ENCODE measurements at regions not wholly inside any gene's neighbourhood (a gene's known extent, or its start where the extent isn't known, plus 50 kb on each side); places are given as distances from the start of the nearest gene placed in this dataset.

- no peak overlapping the region for H3K27ac Mint-ChIP-seq
- Histone ChIP-seq H3K4me2 (ENCODE audit: insufficient read depth, insufficient read length, low read length) (no peak overlapping the region), H3K27me3 (ENCODE audit: insufficient read depth, low read length) (no peaks in the 10 kb centered on the region), H4K8ac (replicated peaks; ENCODE audit: insufficient read length, low read depth, low read length) (no peak overlapping the region), H3K9ac (ENCODE audit: extremely low read depth, insufficient read length, low read length) (no peak overlapping the region), H4K5ac (ENCODE audit: insufficient read length, low read depth, low read length) (no peak overlapping the region), H3K27ac (ENCODE audit: insufficient read length, low read depth, low read length) (no peak overlapping the region), H2BK12ac (ENCODE audit: insufficient read length, low read depth, low read length) (no peak overlapping the region), H2BK5ac (ENCODE audit: insufficient read length, low read length) (no peak overlapping the region), H3K79me1 (ENCODE audit: insufficient read depth, low read depth, low read length, poor library complexity, severe bottlenecking) (no peaks in the 10 kb centered on the region), H2BK120ac (ENCODE audit: low read depth, low read length, poor library complexity, severe bottlenecking) (no peak overlapping the region), H3K56ac (ENCODE audit: insufficient read length, low read depth, low read length) (no peak overlapping the region), H3K14ac (ENCODE audit: insufficient read depth, low read length) (no peak overlapping the region), H3K23ac (ENCODE audit: insufficient read length, low read depth, low read length) (no peak overlapping the region), H3K23me2 (ENCODE audit: insufficient read length, low read depth, low read length, poor library complexity, severe bottlenecking) (no peaks in the 10 kb centered on the region), H4K20me1 (ENCODE audit: control insufficient read depth, insufficient read depth, insufficient read length) (no peaks in the 10 kb centered on the region), H2BK20ac (ENCODE audit: low read depth, low read length, poor library complexity, severe bottlenecking) (no peak overlapping the region), H2BK15ac (ENCODE audit: low read depth, low read length) (no peak overlapping the region), H3K4ac (ENCODE audit: low read depth, low read length) (no peak overlapping the region), H3T11ph (ENCODE audit: low read length) (no peak overlapping the region), H2AFZ (ENCODE audit: low read length) (no peak overlapping the region), H4K91ac (ENCODE audit: insufficient read length, low read depth, low read length) (no peak overlapping the region), H3K79me2 (ENCODE audit: insufficient read depth, low read length) (no peaks in the 10 kb centered on the region), H3K9me3 (ENCODE audit: control insufficient read depth, low read depth, low read length) (no peaks in the 10 kb centered on the region), H3K18ac (ENCODE audit: insufficient read length, low read depth, low read length) (no peak overlapping the region), H3K4me1 (ENCODE audit: insufficient read depth, low read length) (no peaks in the 10 kb centered on the region; the same call in 1 of the 2 replicates), H2AK5ac (ENCODE audit: insufficient read length, low read length) (no peak overlapping the region)
- H3K4me3 Mint-ChIP-seq = no peak overlapping the region
- no peak for DNase-seq
- no peaks in the 10 kb centered on the region for H3K27me3 Mint-ChIP-seq (ENCODE audit: low read depth)
- H3K9me3 Mint-ChIP-seq = peaks cover 0 to 4% of the 10 kb centered on the region in 2 experiments; a peak in 2 of 5 replicates
- H3K4me1 Mint-ChIP-seq = peaks cover 6 to 7% of the 10 kb centered on the region in 2 experiments
- peaks cover 0 to 1% (median 0%) of the 10 kb centered on the region in 3 experiments; a peak in 2 of 7 replicates for H3K36me3 Mint-ChIP-seq (ENCODE audit: insufficient read depth in 1 of 3, low read depth in 3 of 3)
- TF ChIP-seq, protein P1, sequence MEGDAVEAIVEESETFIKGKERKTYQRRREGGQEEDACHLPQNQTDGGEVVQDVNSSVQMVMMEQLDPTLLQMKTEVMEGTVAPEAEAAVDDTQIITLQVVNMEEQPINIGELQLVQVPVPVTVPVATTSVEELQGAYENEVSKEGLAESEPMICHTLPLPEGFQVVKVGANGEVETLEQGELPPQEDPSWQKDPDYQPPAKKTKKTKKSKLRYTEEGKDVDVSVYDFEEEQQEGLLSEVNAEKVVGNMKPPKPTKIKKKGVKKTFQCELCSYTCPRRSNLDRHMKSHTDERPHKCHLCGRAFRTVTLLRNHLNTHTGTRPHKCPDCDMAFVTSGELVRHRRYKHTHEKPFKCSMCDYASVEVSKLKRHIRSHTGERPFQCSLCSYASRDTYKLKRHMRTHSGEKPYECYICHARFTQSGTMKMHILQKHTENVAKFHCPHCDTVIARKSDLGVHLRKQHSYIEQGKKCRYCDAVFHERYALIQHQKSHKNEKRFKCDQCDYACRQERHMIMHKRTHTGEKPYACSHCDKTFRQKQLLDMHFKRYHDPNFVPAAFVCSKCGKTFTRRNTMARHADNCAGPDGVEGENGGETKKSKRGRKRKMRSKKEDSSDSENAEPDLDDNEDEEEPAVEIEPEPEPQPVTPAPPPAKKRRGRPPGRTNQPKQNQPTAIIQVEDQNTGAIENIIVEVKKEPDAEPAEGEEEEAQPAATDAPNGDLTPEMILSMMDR (conservative IDR thresholded peaks at IDR 0.05) = no peak
- WGBS (ENCODE audit: extremely low coverage, insufficient read length, low lambda C conversion rate) = no CpG with 5 or more reads among the region's 5 CpGs
Observed at GRCh38 chr5:5798041-5798440, 375.6 kb downstream of the ICE1 start.
